ENCODE measurements at regions not wholly inside any gene's neighbourhood (a gene's known extent, or its start where the extent isn't known, plus 50 kb on each side); places are given as distances from the start of the nearest gene placed in this dataset.

DNA sequence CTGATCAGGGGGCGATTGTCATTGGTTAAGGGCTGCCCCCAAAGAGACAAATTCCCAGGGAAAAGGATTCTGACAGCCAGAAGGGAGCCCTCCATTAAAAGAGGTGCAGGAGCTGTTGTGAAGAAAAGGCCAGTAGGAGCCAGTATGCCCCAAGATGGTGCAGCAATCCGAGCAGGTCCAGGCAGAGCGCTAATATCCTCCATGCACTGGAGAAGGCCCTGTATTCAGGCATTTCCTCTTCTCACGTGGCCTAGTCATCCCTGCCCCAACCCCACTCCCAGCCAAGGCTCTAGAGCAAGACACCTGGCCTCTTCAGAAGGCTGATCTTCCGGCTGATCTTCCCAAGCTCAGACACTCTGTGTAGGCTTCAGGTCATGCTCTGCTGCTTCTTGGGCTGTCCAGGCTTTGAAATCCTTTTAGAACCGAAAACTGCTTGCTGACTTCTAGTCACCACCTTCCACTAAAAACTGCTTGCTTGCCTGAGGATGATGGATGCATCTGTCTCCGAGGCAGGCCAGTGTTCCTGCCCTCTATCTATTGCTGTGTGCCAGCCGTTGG, 77.4 kb downstream of the CYP26A1 start:
- TF ChIP-seq, protein P1, sequence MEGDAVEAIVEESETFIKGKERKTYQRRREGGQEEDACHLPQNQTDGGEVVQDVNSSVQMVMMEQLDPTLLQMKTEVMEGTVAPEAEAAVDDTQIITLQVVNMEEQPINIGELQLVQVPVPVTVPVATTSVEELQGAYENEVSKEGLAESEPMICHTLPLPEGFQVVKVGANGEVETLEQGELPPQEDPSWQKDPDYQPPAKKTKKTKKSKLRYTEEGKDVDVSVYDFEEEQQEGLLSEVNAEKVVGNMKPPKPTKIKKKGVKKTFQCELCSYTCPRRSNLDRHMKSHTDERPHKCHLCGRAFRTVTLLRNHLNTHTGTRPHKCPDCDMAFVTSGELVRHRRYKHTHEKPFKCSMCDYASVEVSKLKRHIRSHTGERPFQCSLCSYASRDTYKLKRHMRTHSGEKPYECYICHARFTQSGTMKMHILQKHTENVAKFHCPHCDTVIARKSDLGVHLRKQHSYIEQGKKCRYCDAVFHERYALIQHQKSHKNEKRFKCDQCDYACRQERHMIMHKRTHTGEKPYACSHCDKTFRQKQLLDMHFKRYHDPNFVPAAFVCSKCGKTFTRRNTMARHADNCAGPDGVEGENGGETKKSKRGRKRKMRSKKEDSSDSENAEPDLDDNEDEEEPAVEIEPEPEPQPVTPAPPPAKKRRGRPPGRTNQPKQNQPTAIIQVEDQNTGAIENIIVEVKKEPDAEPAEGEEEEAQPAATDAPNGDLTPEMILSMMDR (IDR thresholded peaks at IDR 0.05 in 8 of 11, conservative IDR thresholded peaks at IDR 0.05 in 3 of 11): no peak
- TF ChIP-seq POLR2A (IDR thresholded peaks at IDR 0.05) (no peak), POLR2AphosphoS5 (IDR thresholded peaks at IDR 0.05) (no peak)
